Neural cell (in vitro differentiated cells): ENCODE measurements at regions not wholly inside any gene's neighbourhood (a gene's known extent, or its start where the extent isn't known, plus 50 kb on each side); places are given as distances from the start of the nearest gene placed in this dataset.

Experiments used
- H2AFZ ChIP-seq: fragments of 200-600, 300-800 bp; sonication (generic), shearing (Covaris generic); 2 replicates; pipeline ENCODE4 v1.6.0; 2014; ENCODE audit warnings: low read depth, mild to moderate bottlenecking, antibody characterized with exemption, low read length, moderate library complexity
- H3F3A ChIP-seq: fragments of 200-600 bp; shearing (Covaris generic); 2 replicates; pipeline ENCODE4 v1.6.1; 2016; ENCODE audit warnings: mild to moderate bottlenecking, moderate library complexity, mixed read lengths, antibody characterized with exemption, low read length; ENCODE audit not compliant: insufficient read depth, poor library complexity, severe bottlenecking
- H3K27ac ChIP-seq: fragments of 200-600, 300-800 bp; sonication (generic), shearing (Covaris generic); 2 replicates; pipeline ENCODE4 v1.5.1; 2014; ENCODE audit warnings: mild to moderate bottlenecking, low read length, moderate library complexity
- H3K27me3 ChIP-seq: fragments of 300-800, 200-600 bp; sonication (generic), shearing (Covaris generic); 2 replicates; pipeline ENCODE4 v1.6.0; 2014; ENCODE audit warnings: mild to moderate bottlenecking, low read depth, low read length, moderate library complexity; ENCODE audit not compliant: insufficient read depth
- H3K36me3 ChIP-seq: fragments of 300-800, 200-600 bp; sonication (generic), shearing (Covaris generic); 2 replicates; pipeline ENCODE4 v1.5.1; 2014; ENCODE audit warnings: mild to moderate bottlenecking, antibody characterized with exemption, low read length, moderate library complexity; ENCODE audit not compliant: insufficient read depth
- H3K4me2 ChIP-seq: fragments of 300-800, 200-600 bp; sonication (generic), shearing (Covaris generic); 2 replicates; pipeline ENCODE4 v1.6.0; 2014; ENCODE audit warnings: mild to moderate bottlenecking, low read length
- H3K4me3 ChIP-seq: fragments of 300-800, 200-600 bp; sonication (generic), shearing (Covaris generic); 2 replicates; pipeline ENCODE4 v1.5.1; 2014; ENCODE audit warnings: mild to moderate bottlenecking, low read length, moderate library complexity
- H3K79me2 ChIP-seq: fragments of 200-600 bp; shearing (Covaris generic); replicated peaks from 2 replicates; pipeline ENCODE4 v1.6.0; 2014; ENCODE audit warnings: mild to moderate bottlenecking, low read length, moderate library complexity; ENCODE audit not compliant: insufficient read depth
- H3K9ac ChIP-seq: fragments of 300-800, 200-600 bp; sonication (generic), shearing (Covaris generic); 2 replicates; pipeline ENCODE4 v1.6.1; 2016; ENCODE audit warnings: mild to moderate bottlenecking, low read length, mixed read lengths
- H3K9me2 ChIP-seq: fragments of 200-600 bp; shearing (Covaris generic); 2 replicates; pipeline ENCODE4 v1.6.1; 2016; ENCODE audit warnings: mild to moderate bottlenecking, low read length, mixed read lengths; ENCODE audit not compliant: insufficient read depth
- H3K9me3 ChIP-seq: fragments of 200-600, 300-800 bp; sonication (generic), shearing (Covaris generic); 2 replicates; pipeline ENCODE4 v1.6.1; 2016; ENCODE audit warnings: mild to moderate bottlenecking, mixed run types, low read length, moderate library complexity, mixed read lengths
- H4K20me1 ChIP-seq: fragments of 200-600 bp; shearing (Covaris generic); 2 replicates; pipeline ENCODE4 v1.6.1; 2016; ENCODE audit warnings: mild to moderate bottlenecking, mixed run types; ENCODE audit not compliant: insufficient read depth
- CTCF ChIP-seq: fragments of 450-650 bp; IDR thresholded peaks from 2 replicates; pipeline ENCODE4 v1.5.1; 2014; ENCODE audit warnings: antibody characterized with exemption, mild to moderate bottlenecking, moderate library complexity; ENCODE audit not compliant: poor library complexity, severe bottlenecking
- EP300 ChIP-seq: fragments of 450-650 bp; conservative IDR thresholded peaks from 2 replicates; pipeline ENCODE4 v1.6.1; 2014; ENCODE audit warnings: antibody characterized with exemption, mild to moderate bottlenecking, moderate library complexity; ENCODE audit not compliant: poor library complexity, severe bottlenecking
- EZH2 ChIP-seq: fragments of 200-600, 300-800 bp; shearing (Covaris generic), sonication (generic); IDR thresholded peaks from 2 replicates; pipeline ENCODE4 v1.6.1; 2014; ENCODE audit warnings: antibody characterized with exemption, low read length, borderline replicate concordance, mild to moderate bottlenecking; ENCODE audit not compliant: insufficient read depth, poor library complexity, severe bottlenecking
- MXI1 ChIP-seq: fragments of 450-650 bp; conservative IDR thresholded peaks from 2 replicates; pipeline ENCODE4 v1.6.1; 2014; ENCODE audit warnings: antibody characterized with exemption, mild to moderate bottlenecking; ENCODE audit not compliant: poor library complexity, severe bottlenecking
- POLR2AphosphoS5 ChIP-seq: IDR thresholded peaks from 2 replicates; pipeline ENCODE4 v1.6.1; 2012
- RAD21 ChIP-seq: fragments of 450-650 bp; conservative IDR thresholded peaks from 2 replicates; pipeline ENCODE4 v1.6.1; 2014; ENCODE audit warnings: antibody characterized with exemption, mild to moderate bottlenecking, moderate library complexity
- REST ChIP-seq: IDR thresholded peaks from 2 replicates; pipeline ENCODE4 v1.6.1; 2012; ENCODE audit warnings: borderline replicate concordance
- SMC3 ChIP-seq: fragments of 450-650 bp; conservative IDR thresholded peaks from 2 replicates; pipeline ENCODE4 v1.6.1; 2014; ENCODE audit warnings: antibody characterized with exemption, mild to moderate bottlenecking, moderate library complexity; ENCODE audit not compliant: poor library complexity
- TAF1 ChIP-seq: IDR thresholded peaks from 2 replicates; pipeline ENCODE4 v1.6.1; 2012; ENCODE audit warnings: low read depth

- Histone ChIP-seq H3K9me3 (no peaks in the 10 kb centered on the region), H3K4me2 (no peak overlapping the region), H3K79me2 (no peaks in the 10 kb centered on the region), H3K9me2 (no peaks in the 10 kb centered on the region), H2AFZ (no peak overlapping the region), H3K9ac (no peak overlapping the region), H3F3A (no peaks in the 10 kb centered on the region), H4K20me1 (no peaks in the 10 kb centered on the region), H3K4me3 (no peak overlapping the region), H3K27ac (no peak overlapping the region), H3K36me3 (no peaks in the 10 kb centered on the region), H3K27me3 (no peaks in the 10 kb centered on the region)
- TF ChIP-seq EZH2 (no peak), CTCF (no peak), TAF1 (no peak), SMC3 (no peak), REST (no peak), RAD21 (no peak), EP300 (no peak), MXI1 (no peak), POLR2AphosphoS5 (no peak)
Measured at GRCh38 chr10:83706952-83707582, 432.2 kb upstream of the GHITM start.

GRCh38 chr10:83713423-83713822 is 425.9 kb upstream of the GHITM start:
- Histone ChIP-seq H3K36me3 (no peaks in the 10 kb centered on the region), H3K4me2 (no peak overlapping the region), H3K79me2 (no peaks in the 10 kb centered on the region), H4K20me1 (no peaks in the 10 kb centered on the region), H3F3A (no peaks in the 10 kb centered on the region), H3K4me3 (no peak overlapping the region), H2AFZ (no peak overlapping the region), H3K9ac (no peak overlapping the region), H3K9me2 (no peaks in the 10 kb centered on the region), H3K9me3 (peaks cover 4% of the 10 kb centered on the region), H3K27ac (no peak overlapping the region), H3K27me3 (no peaks in the 10 kb centered on the region)
- TF ChIP-seq CTCF (no peak), EZH2 (no peak), REST (no peak), TAF1 (no peak), RAD21 (no peak), MXI1 (no peak), EP300 (no peak), POLR2AphosphoS5 (no peak), SMC3 (no peak)
